KMS-11 (cell line): ENCODE measurements at regions not wholly inside any gene's neighbourhood (a gene's known extent, or its start where the extent isn't known, plus 50 kb on each side); places are given as distances from the start of the nearest gene placed in this dataset.

Source experiments
- H2AFZ ChIP-seq: fragments of 200-600 bp; sonication (generic); 2 replicates; pipeline ENCODE4 v1.6.1; 2016; ENCODE audit warnings: antibody characterized with exemption, mixed run types, low read depth
- H3K27ac ChIP-seq: fragments of 200-600 bp; sonication (generic); 2 replicates; pipeline ENCODE4 v1.6.1; 2016; ENCODE audit warnings: mild to moderate bottlenecking, mixed run types
- H3K27me3 ChIP-seq: fragments of 200-600 bp; sonication (generic); 2 replicates; pipeline ENCODE4 v1.6.1; 2017; ENCODE audit warnings: mild to moderate bottlenecking, low read depth, mixed run types, moderate library complexity; ENCODE audit not compliant: insufficient read depth
- H3K36me3 ChIP-seq: fragments of 200-600 bp; sonication (generic); 2 replicates; pipeline ENCODE4 v1.6.1; 2017; ENCODE audit warnings: mild to moderate bottlenecking, mixed run types; ENCODE audit not compliant: insufficient read depth
- H3K4me1 ChIP-seq: fragments of 200-600 bp; sonication (generic); 2 replicates; pipeline ENCODE4 v1.6.1; 2016; ENCODE audit warnings: mild to moderate bottlenecking, low read depth, mixed run types; ENCODE audit not compliant: poor library complexity, severe bottlenecking
- H3K4me2 ChIP-seq: fragments of 200-600 bp; sonication (generic); 2 replicates; pipeline ENCODE4 v1.7.0; 2016; ENCODE audit warnings: mild to moderate bottlenecking, mixed run types
- H3K4me3 ChIP-seq: fragments of 200-600 bp; sonication (generic); IDR thresholded peaks from 2 replicates; pipeline ENCODE4 v1.6.1; 2017; ENCODE audit warnings: low read depth, low read length, mixed read lengths; ENCODE audit not compliant: insufficient read depth
- H3K79me2 ChIP-seq: fragments of 200-600 bp; sonication (generic); 2 replicates; pipeline ENCODE4 v1.6.1; 2016; ENCODE audit warnings: low read depth, mixed run types; ENCODE audit not compliant: insufficient read depth
- H3K9ac ChIP-seq: fragments of 200-600 bp; sonication (generic); 2 replicates; pipeline ENCODE4 v1.6.1; 2016; ENCODE audit warnings: mild to moderate bottlenecking, mixed run types
- H4K20me1 ChIP-seq: fragments of 200-600 bp; sonication (generic); 2 replicates; pipeline ENCODE4 v1.6.1; 2016; ENCODE audit warnings: mild to moderate bottlenecking, mixed run types; ENCODE audit not compliant: insufficient read depth
- TF ChIP-seq, protein P1 (sequence below): fragments of 200-600 bp; sonication (generic); conservative IDR thresholded peaks from 2 replicates; pipeline ENCODE4 v1.6.1; 2017; ENCODE audit warnings: low read depth, mild to moderate bottlenecking, antibody characterized with exemption, low read length, moderate library complexity, mixed read lengths

DNA sequence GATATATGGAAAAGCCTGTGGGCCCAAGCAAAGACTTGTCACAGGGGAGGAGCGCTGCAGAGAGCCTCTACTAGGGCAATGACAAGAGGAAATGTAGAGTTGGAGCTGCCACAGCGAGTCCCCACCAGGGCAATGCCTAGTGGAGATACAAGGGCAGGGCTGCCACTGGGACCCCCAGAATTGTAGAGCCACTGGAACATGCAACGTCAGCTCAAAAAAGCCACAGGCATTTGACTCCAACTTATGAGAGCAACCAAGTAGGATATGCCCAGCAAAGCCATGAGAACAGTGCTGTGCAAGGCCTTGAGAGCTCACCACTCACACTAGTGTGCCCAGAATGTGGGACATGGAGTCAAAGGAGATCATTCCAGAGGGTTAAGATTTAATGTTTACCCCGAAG lies 63.7 kb upstream of the CAMK1G start:
- no peak overlapping the region for H3K4me3 ChIP-seq
- no peaks in the 10 kb centered on the region for H4K20me1 ChIP-seq
- no peaks in the 10 kb centered on the region for H3K4me1 ChIP-seq
- TF ChIP-seq, protein P1, sequence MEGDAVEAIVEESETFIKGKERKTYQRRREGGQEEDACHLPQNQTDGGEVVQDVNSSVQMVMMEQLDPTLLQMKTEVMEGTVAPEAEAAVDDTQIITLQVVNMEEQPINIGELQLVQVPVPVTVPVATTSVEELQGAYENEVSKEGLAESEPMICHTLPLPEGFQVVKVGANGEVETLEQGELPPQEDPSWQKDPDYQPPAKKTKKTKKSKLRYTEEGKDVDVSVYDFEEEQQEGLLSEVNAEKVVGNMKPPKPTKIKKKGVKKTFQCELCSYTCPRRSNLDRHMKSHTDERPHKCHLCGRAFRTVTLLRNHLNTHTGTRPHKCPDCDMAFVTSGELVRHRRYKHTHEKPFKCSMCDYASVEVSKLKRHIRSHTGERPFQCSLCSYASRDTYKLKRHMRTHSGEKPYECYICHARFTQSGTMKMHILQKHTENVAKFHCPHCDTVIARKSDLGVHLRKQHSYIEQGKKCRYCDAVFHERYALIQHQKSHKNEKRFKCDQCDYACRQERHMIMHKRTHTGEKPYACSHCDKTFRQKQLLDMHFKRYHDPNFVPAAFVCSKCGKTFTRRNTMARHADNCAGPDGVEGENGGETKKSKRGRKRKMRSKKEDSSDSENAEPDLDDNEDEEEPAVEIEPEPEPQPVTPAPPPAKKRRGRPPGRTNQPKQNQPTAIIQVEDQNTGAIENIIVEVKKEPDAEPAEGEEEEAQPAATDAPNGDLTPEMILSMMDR = no peak
- H3K36me3 ChIP-seq = no peaks in the 10 kb centered on the region
- no peak overlapping the region for H3K9ac ChIP-seq
- no peak overlapping the region for H3K27ac ChIP-seq
- no peak overlapping the region for H2AFZ ChIP-seq
- no peaks in the 10 kb centered on the region for H3K27me3 ChIP-seq
- no peaks in the 10 kb centered on the region for H3K79me2 ChIP-seq
- H3K4me2 ChIP-seq = no peak overlapping the region

DNA sequence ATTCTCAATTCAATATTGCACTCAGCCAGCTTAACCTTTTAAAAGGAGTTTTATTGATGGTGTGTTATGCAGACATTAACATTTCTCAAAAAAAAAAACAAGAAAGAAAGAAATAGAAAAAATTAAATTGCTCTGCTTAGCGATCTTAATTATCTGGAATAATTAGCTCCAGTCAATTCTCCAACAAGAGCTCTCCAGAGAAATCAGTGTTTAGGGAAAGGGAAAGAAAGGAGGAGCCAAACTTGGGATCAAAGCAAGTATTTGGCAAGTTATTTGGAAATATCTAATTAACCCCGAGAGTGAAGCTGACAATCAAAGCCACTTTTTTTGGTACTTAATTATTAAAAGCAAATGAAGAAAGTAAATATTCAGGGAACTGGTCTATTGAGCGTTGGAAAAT lies 60.7 kb upstream of the CAMK1G start:
- H3K36me3 ChIP-seq = no peaks in the 10 kb centered on the region
- no peak overlapping the region for H3K27ac ChIP-seq
- H3K9ac ChIP-seq = no peak overlapping the region
- H3K4me1 ChIP-seq = no peaks in the 10 kb centered on the region
- no peak overlapping the region for H3K4me2 ChIP-seq
- no peaks in the 10 kb centered on the region for H3K27me3 ChIP-seq
- H4K20me1 ChIP-seq = no peaks in the 10 kb centered on the region
- no peak overlapping the region for H3K4me3 ChIP-seq
- H3K79me2 ChIP-seq = no peaks in the 10 kb centered on the region
- H2AFZ ChIP-seq = no peak overlapping the region
- TF ChIP-seq, protein P1 = no peak

DNA sequence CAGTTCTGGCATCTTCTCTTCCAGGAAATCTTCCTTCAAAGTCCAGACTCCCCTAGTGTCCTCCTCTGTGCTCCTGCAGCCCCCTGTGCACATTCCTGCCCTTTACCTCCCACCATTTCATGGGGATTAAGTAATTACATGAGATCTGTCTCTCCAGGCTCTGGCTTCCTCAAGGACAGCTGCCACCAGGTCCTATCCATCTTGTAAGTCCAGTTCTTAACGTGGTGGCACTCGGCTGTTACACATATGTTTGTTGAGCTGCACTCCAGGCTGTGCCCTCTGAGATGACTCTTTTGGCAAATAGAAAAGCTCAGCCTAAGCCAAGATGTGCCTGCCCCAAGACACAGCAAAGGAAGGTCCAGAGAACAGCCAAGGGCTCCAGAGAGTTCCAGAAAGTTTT lies 57.4 kb upstream of the CAMK1G start:
- Histone ChIP-seq H3K27me3 (no peaks in the 10 kb centered on the region), H3K9ac (no peak overlapping the region), H4K20me1 (no peaks in the 10 kb centered on the region), H3K27ac (no peak overlapping the region), H2AFZ (no peak overlapping the region), H3K4me2 (no peak overlapping the region), H3K36me3 (no peaks in the 10 kb centered on the region), H3K4me1 (no peaks in the 10 kb centered on the region), H3K4me3 (no peak overlapping the region), H3K79me2 (no peaks in the 10 kb centered on the region)
- TF ChIP-seq, protein P1 = no peak

DNA sequence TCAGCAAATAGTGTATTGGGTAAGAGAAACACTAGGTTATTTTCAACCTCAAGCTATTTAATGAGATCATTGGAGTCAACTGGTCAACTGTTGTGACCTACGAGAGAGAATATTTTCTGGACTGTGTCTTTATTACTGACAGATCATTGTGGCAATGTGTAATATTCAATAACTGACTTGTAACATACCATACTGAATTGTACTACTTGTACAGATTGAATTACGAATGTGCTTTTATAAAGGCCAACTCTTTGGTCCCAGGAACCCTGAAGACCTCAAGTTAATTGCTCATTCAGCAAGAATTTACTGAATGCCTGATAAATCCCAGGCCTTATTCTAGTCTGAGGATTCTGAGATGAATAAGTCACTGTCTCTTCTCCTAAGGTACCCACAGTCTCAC lies 56.1 kb upstream of the CAMK1G start:
- H3K9ac ChIP-seq = no peak overlapping the region
- no peak overlapping the region for H3K4me2 ChIP-seq
- H3K27ac ChIP-seq = no peak overlapping the region

More for the DNA sequence above, 56.1 kb upstream of the CAMK1G start:
- Histone ChIP-seq H3K79me2 (no peaks in the 10 kb centered on the region), H4K20me1 (no peaks in the 10 kb centered on the region), H3K36me3 (no peaks in the 10 kb centered on the region), H3K4me3 (no peak overlapping the region), H3K4me1 (no peaks in the 10 kb centered on the region), H3K27me3 (no peaks in the 10 kb centered on the region), H2AFZ (no peak overlapping the region)
- TF ChIP-seq, protein P1 = no peak
